ENCODE measurements at regions not wholly inside any gene's neighbourhood (a gene's known extent, or its start where the extent isn't known, plus 50 kb on each side); places are given as distances from the start of the nearest gene placed in this dataset.

GRCh38 chr2:239725551-239725890, 299.6 kb downstream of the NDUFA10 start:
- TF ChIP-seq, protein P1, sequence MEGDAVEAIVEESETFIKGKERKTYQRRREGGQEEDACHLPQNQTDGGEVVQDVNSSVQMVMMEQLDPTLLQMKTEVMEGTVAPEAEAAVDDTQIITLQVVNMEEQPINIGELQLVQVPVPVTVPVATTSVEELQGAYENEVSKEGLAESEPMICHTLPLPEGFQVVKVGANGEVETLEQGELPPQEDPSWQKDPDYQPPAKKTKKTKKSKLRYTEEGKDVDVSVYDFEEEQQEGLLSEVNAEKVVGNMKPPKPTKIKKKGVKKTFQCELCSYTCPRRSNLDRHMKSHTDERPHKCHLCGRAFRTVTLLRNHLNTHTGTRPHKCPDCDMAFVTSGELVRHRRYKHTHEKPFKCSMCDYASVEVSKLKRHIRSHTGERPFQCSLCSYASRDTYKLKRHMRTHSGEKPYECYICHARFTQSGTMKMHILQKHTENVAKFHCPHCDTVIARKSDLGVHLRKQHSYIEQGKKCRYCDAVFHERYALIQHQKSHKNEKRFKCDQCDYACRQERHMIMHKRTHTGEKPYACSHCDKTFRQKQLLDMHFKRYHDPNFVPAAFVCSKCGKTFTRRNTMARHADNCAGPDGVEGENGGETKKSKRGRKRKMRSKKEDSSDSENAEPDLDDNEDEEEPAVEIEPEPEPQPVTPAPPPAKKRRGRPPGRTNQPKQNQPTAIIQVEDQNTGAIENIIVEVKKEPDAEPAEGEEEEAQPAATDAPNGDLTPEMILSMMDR (conservative IDR thresholded peaks at IDR 0.05; ENCODE audit: low read depth in 2 of 2): no peak
- no peak for TF ChIP-seq EZH2phosphoT487 (IDR thresholded peaks at IDR 0.05; ENCODE audit: unreplicated experiment)
- TF ChIP-seq POLR2AphosphoS5 (IDR thresholded peaks at IDR 0.05; ENCODE audit: low read depth): no peak
- TF ChIP-seq EZH2 (IDR thresholded peaks at IDR 0.05; ENCODE audit: low read depth, unreplicated experiment): no peak
- no peak for TF ChIP-seq REST (IDR thresholded peaks at IDR 0.05; ENCODE audit: unreplicated experiment)
- no peak for TF ChIP-seq JUNB (IDR thresholded peaks at IDR 0.05; ENCODE audit: unreplicated experiment)
- TF ChIP-seq ETS1 (IDR thresholded peaks at IDR 0.05): no peak
- TF ChIP-seq CREB1 (CRISPR knock-in tag; IDR thresholded peaks at IDR 0.05; ENCODE audit: low read depth): no peak
- no peak for TF ChIP-seq NANOG (IDR thresholded peaks at IDR 0.05; ENCODE audit: borderline replicate concordance)
- no peak for TF ChIP-seq ZNF114 (CRISPR knock-in tag; IDR thresholded peaks at IDR 0.05)
- TF ChIP-seq STAT1 (IDR thresholded peaks at IDR 0.05; ENCODE audit: unreplicated experiment): no peak
- TF ChIP-seq ZNF331 (CRISPR knock-in tag; IDR thresholded peaks at IDR 0.05; ENCODE audit: low read depth): no peak
